ENCODE measurements at regions not wholly inside any gene's neighbourhood (a gene's known extent, or its start where the extent isn't known, plus 50 kb on each side); places are given as distances from the start of the nearest gene placed in this dataset.

DNA sequence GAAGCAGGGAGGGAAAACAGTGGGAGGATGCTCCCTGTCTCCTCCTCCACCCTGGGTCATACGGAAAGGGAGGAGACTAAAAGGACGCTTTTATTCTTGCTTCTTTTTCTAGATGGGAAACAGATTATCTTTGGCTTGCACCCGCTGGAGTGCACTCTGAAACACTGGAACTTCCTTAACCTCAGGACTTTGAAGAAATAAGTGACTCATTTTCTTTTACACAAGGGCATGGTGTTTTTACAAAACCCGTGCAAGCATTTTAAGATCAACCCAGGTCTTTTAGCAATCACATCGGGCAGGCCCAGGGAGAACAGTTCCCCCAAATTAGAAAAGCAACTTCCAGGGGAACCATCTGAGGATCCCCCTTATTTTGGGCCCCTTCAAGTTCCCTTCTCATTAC is 80.9 kb upstream of the TSPAN11 start:
- TF ChIP-seq, protein P1, sequence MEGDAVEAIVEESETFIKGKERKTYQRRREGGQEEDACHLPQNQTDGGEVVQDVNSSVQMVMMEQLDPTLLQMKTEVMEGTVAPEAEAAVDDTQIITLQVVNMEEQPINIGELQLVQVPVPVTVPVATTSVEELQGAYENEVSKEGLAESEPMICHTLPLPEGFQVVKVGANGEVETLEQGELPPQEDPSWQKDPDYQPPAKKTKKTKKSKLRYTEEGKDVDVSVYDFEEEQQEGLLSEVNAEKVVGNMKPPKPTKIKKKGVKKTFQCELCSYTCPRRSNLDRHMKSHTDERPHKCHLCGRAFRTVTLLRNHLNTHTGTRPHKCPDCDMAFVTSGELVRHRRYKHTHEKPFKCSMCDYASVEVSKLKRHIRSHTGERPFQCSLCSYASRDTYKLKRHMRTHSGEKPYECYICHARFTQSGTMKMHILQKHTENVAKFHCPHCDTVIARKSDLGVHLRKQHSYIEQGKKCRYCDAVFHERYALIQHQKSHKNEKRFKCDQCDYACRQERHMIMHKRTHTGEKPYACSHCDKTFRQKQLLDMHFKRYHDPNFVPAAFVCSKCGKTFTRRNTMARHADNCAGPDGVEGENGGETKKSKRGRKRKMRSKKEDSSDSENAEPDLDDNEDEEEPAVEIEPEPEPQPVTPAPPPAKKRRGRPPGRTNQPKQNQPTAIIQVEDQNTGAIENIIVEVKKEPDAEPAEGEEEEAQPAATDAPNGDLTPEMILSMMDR (IDR thresholded peaks at IDR 0.05): no peak
- TF ChIP-seq POLR2A (IDR thresholded peaks at IDR 0.05): no peak
- TF ChIP-seq POLR2AphosphoS5 (IDR thresholded peaks at IDR 0.05; ENCODE audit: insufficient read depth in 1 of 2, low read depth in 1 of 2): no peak
